ENCODE measurements at regions not wholly inside any gene's neighbourhood (a gene's known extent, or its start where the extent isn't known, plus 50 kb on each side); places are given as distances from the start of the nearest gene placed in this dataset.

GRCh38 chr7:88566162-88566729, 193.3 kb upstream of the ZNF804B start (continued):
- TF ChIP-seq CTCF (conservative IDR thresholded peaks at IDR 0.05; ENCODE audit: low read depth in 2 of 2), result no peak
- no peak for TF ChIP-seq ETS1 (IDR thresholded peaks at IDR 0.05)
- TF ChIP-seq POLR2AphosphoS5 (IDR thresholded peaks at IDR 0.05; ENCODE audit: low read depth), result no peak
- no peak for TF ChIP-seq ZNF331 (CRISPR knock-in tag; IDR thresholded peaks at IDR 0.05; ENCODE audit: low read depth)
- no peak for TF ChIP-seq NANOG (IDR thresholded peaks at IDR 0.05; ENCODE audit: borderline replicate concordance)

- no peaks in the 10 kb centered on the region for H3K27me3 ChIP-seq (ENCODE audit: insufficient read depth)
- no peaks in the 10 kb centered on the region for H4K20me1 ChIP-seq (replicated peaks; ENCODE audit: insufficient read depth)
- H3K79me2 ChIP-seq (replicated peaks; ENCODE audit: insufficient read depth), result no peaks in the 10 kb centered on the region
- Mint-ChIP-seq H3K4me1 (peaks cover 19% of the 10 kb centered on the region), H3K36me3 (ENCODE audit: low read depth) (no peaks in the 10 kb centered on the region), H3K4me3 (no peak overlapping the region), H3K27me3 (ENCODE audit: insufficient read depth, low read depth, poor library complexity) (no peaks in the 10 kb centered on the region), H3K27ac (no peak overlapping the region), H3K9me3 (peaks cover 3% of the 10 kb centered on the region; the same call in 1 of the 3 replicates)
- ATAC-seq (no peak), DNase-seq (ENCODE audit: low spot score) (no peak)
- H2AFZ ChIP-seq, result no peak overlapping the region
- no peaks in the 10 kb centered on the region for H3F3A ChIP-seq (replicated peaks; ENCODE audit: low read depth)
- H3K4me1 ChIP-seq (ENCODE audit: insufficient read depth), result peaks cover 15% of the 10 kb centered on the region
- no peaks in the 10 kb centered on the region for H3K36me3 ChIP-seq (ENCODE audit: insufficient read depth)
- no peak overlapping the region for H3K4me3 ChIP-seq
- no peak overlapping the region for H3K27ac ChIP-seq (ENCODE audit: low read depth)
- H3K4me2 ChIP-seq, result no peak overlapping the region
- H3K9me2 ChIP-seq (ENCODE audit: insufficient read depth), result peaks cover 9% of the 10 kb centered on the region
- no peak for TF ChIP-seq POLR2AphosphoS5 (IDR thresholded peaks at IDR 0.05; ENCODE audit: low read depth)
- no peak for TF ChIP-seq EZH2phosphoT487 (IDR thresholded peaks at IDR 0.05; ENCODE audit: unreplicated experiment)
- no peak for TF ChIP-seq ZNF114 (CRISPR knock-in tag; IDR thresholded peaks at IDR 0.05)
- TF ChIP-seq REST (IDR thresholded peaks at IDR 0.05; ENCODE audit: unreplicated experiment), result no peak
- no peak for TF ChIP-seq NANOG (IDR thresholded peaks at IDR 0.05; ENCODE audit: borderline replicate concordance)
- TF ChIP-seq EZH2 (IDR thresholded peaks at IDR 0.05; ENCODE audit: low read depth, unreplicated experiment), result no peak
- no peak for TF ChIP-seq ETS1 (IDR thresholded peaks at IDR 0.05)
- no peak for TF ChIP-seq ZNF462 (CRISPR knock-in tag; IDR thresholded peaks at IDR 0.05)
- no peak for TF ChIP-seq STAT1 (IDR thresholded peaks at IDR 0.05; ENCODE audit: unreplicated experiment)
- TF ChIP-seq ZNF331 (CRISPR knock-in tag; IDR thresholded peaks at IDR 0.05; ENCODE audit: low read depth), result no peak
These were observed 194.1 kb upstream of the ZNF804B start for GRCh38 chr7:88565401-88565800.
